GM18511 (cell line): ENCODE measurements at regions not wholly inside any gene's neighbourhood (a gene's known extent, or its start where the extent isn't known, plus 50 kb on each side); places are given as distances from the start of the nearest gene placed in this dataset.
"Not testable (repeated sequence)": the region's sequence is repeated elsewhere in the genome, so short reads cannot be mapped to it uniquely, and the experiment has no call there.

ENCODE experiments used
- ATAC-seq: cut with Tn5 transposase; IDR thresholded peaks from one replicate; pipeline ENCODE4 v1.9.1; 2021; ENCODE audit warnings: mild to moderate bottlenecking, moderate library complexity; ENCODE audit not compliant: unreplicated experiment

DNA sequence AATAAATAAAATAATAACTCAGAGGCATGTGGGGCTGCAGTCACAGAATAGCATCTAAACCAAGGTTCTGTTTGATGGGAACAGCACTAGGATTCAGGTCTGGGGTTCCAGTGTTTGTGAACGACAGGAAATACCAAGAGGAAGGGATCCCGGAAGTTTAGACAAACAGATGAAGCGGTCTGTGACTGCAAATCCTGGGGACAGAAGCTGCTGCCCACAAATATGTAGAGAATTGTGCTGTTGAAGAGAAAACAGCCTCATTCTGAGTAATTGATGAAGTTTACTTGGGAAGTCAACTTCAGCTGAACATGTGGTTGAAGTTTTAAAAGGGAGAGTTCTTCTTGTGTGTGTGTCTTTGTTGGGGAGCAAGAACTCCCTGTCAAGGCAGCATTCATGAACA lies 98.4 kb upstream of the TBX5 start:
- no peak for ATAC-seq

DNA sequence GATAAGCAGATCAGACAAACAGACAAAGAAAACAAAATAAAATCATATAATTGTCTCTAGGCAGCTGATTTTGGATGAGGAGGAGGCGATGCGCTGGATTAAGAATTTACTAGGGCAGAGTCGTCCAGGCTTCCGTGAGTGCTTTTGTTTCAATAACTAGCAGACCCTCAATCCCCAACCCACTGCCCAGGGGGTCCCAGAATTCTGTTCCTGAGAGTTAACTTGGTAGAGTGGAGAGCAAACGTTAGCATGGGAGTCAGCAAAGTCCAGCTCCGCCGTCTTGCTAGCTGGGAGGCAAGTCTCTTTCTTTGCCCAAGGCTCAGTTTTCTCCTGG lies 95.5 kb upstream of the TBX5 start:
- ATAC-seq, result no peak

DNA sequence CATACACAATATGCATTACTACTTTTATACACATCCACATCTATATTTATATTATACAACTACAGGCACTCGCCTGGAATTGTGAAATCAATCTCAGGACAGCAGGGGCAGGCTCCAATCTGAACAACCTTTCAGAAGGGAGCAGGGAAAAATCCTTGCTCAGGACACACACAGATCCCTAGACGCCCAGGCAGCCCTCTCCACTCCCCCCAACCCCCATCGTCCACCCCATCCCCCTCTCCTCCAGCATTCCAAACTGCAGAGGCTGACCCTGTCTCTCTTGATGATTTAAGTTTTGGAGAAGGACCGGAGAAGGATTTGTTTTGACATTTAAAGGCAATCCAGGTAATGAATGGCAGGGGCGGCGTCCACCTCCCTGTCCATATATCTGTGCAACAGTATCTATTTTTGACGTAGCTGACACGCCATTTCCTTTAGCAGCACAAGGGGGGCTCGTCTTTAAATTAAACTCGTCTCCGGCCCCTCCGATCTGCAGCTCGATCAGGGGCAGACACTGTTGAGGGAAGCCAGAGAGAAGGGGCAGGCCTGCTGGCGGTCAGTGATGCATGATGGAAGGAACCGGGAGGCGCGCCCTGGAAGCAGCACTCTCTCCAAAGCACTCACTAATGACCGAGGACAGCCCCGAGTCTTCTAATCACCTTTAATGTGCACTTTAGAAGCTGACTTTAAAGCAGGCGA lies 95.0 kb upstream of the TBX5 start:
- no peak for ATAC-seq

DNA sequence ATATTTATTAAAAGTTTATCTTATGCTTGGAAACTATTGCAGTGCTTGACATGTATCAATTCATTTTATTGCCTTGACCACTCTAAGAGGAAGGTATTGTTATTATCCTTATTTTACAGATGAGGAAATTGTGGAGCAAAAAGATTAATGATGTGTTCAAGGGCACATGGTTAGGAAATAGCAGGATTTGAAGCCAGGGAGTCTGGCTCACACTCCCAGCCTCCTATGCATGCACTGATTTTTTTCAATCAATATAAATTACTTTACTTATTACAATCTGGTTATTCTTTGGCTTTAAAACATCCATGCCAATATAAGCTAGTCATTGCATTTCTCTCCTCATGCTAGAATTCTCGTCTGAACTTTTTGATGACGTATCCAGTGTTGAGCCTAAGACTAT lies 94.2 kb upstream of the TBX5 start:
- no peak for ATAC-seq

DNA sequence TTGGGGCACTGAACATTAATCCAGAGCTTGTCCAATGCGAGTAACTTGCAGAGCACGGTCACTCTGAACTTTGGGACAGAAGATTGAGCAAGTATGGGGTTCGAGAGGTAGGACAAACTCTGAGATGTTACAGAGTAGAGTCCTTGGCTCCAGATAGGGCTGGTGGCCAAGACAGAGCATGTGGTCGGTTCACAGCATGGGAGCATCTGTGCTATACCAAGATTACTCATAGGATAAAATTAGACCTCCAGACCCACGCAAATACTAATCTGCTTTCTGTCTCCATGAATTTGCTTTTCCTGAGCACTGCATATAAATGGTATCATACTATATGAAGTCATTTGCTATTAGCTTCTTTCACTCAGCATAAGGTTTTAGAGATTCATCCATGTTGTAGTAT lies 93.4 kb upstream of the TBX5 start:
- ATAC-seq, result no peak

DNA sequence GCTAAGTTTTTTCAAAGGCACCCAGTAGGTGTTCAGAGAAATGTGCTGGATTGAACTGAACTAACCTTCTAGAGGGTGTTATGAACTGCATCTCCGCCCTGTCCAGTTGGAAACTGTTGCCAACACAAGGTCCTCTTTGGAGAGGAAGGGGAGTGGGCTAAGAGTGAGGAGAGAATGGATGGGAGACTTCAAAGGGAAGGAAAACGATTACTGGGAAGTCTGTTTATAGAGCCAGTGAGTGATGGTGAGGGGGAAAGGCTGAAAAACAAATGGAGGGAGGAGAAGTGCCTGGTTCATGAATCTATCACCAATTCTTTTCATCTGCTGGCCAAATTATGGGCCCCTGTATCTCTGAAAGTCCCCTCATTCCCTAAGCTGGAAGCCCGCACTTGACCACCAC lies 86.0 kb upstream of the TBX5 start:
- ATAC-seq, result no peak

DNA sequence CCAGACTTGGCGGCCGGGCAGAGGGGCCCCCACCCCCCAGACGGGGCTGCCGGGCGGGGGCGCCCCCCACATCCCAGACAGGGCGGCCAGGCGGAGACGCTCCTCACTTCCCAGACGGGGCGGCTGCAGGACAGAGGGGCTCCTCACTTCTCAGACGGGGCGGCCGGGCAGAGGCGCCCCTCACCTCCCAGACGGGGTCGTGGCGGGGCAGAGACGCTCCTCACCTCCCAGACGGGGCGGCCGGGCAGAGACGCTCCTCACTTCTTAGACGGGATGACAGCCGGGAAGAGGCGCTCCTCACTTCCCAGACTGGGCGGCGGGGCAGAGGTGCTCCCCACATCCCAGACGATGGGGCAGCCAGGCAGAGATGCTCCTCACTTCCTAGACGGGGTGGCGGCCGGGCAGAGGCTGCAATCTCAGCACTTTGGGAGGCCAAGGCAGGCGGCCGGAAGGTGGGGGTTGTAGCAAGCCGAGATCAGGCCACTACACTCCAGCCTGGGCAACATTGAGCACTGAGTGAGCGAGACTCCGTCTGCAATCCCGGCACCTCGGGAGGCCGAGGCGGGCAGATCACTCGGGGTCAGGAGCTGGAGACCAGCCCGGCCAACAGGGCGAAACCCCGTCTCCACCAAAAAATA lies 79.0 kb upstream of the TBX5 start:
- ATAC-seq, result not testable (repeated sequence)

DNA sequence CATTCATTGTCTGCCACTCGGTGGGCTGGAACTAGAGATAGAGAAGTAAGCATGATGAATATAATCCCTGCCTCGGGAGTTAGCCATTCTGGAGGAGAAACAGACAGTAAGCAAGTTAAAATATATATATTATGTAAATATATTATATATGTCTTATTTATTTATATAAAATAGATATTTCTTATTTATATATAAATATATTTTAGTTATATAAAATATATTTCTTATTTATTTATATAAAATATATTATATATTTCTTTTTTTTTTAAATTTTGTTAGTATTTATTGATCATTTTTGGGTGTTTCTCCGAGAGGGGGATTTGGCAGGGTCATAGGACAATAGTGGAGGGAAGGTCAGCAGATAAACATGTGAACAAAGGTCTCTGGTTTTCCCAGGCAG lies 78.1 kb upstream of the TBX5 start:
- ATAC-seq, result no peak

DNA sequence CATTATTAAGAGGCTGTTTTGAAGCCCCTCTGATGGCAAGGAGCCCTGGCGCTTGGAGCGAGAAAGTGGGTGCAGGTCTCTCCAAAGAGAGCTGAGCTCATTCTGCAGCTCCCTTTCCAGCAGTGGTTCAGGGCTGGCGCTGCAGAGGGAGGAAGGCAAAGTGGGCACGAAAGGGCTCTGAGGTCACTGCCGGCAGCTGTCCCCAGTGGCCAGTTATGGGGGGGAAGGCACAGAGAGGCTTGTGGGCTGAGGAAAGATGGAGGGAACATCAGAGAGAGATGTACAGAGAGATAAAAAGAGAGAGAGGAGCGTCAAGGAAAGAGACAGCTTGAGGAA lies 75.2 kb upstream of the TBX5 start:
- ATAC-seq, result no peak

DNA sequence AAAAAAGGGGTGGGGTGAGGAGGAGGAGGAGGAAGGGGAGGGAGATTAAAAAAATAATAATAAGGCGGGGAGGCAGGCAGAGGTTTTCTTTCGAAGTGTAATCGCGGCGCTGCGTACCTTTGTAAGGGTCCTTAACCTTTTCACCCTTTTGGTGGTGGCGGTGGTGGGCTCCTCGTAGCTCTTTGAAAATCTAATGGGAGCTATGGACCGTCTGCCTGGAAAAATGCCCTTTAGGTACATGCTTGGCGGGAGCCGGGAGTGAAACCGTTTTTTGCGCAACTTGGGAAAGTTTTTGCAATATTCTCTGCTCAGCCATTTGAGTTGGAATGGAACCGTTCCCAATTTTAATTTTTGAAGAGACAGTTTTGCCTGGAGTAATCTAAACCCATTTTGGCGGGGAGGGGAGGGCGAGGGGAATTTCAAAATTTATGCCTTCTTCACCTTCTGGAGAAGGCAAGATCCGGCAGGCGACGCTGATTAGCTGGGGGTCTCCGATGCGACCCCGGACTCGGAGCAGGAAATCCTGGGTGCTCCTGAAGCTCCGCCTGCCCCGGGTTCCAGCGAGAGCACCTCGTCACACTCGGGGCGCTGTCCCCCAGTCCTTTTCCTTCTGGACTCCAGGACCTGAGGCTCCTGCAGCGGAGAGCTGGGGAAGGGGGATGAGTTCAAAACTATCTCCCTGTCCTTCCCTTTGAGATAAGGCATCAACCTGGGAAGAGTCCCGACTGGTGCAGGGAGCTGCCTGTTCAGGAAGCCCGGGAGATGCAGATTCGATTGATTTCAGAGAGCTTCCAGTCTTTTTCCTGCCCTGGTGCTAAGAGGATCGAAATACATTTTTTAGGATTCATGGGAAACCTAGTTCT lies 74.6 kb upstream of the TBX5 start:
- no peak for ATAC-seq

DNA sequence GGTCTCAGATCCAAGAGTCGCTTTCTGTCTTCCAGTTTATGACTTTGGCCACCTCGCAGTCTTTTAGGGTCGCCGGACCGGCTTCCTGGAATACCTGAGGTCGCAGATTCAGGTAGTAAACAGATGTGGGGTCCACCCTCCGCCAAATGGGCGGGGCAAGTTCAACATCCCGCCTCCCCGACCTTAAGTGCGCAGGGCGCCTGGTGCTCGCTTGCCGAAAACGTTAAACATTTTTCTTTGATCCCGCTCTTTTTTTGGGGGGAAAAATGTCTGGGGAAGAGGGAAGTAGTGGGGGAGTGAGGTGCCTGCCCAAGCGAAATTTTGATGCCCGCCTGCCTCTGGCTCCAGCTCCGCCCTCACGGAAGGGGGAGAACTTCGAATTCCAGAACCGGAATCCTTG lies 73.9 kb upstream of the TBX5 start:
- no peak for ATAC-seq

DNA sequence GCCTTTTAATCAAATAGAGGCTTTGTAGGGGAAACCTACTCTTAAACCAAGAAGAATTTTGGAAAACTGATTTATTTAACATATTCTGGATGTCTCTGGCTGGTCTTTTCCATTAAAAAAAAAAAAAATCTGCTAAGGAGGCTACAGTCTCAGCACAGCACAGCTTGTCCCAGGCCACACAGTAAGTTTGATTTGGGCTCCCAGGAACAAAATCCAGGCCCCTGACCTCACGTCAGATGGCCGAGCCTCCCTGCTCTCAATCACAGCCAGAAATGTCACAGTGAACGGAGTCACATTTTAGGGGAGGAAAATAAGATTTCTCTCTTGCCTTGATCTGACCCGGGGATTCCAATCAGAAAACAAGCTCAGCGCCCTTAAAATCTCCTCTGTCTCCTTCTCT lies 72.9 kb upstream of the TBX5 start:
- ATAC-seq, result no peak

DNA sequence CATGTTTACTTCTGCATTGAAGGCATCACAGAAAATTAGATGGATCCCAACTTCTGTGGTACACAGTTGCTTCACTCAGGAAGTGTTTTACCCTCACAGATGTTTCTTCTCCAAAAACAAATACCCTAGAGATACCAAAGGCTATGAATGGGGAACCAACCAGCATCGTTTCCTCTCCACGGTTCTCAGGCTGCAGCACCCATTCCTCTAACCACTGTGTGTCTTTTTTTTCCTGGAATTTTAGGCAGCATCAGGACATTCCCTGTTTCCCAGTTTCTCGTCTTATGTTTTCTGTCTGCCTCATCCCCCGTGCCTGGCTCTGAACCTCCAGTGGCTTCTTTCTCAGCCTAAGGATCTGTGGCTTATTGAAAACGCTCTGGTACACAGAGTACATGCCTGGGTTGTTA lies 72.0 kb upstream of the TBX5 start:
- ATAC-seq, result no peak

DNA sequence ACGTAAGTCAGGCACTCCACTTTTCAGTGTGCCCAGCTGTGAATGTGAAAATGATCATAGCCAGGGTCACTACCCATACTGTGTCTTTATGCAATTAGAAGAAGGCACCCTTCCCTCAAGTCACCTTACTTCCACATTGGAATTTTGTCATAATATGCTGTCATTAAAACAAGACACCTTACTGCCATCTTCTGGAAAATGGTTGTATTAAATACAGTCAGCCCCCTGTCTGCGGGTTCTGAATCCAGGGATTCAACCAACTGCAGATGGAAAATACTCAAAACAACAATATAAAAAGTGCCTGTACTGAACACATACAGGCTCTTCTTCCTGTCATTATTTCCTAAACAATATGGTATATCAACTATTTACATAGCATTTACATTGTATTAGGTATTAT lies 70.2 kb upstream of the TBX5 start:
- no peak for ATAC-seq

DNA sequence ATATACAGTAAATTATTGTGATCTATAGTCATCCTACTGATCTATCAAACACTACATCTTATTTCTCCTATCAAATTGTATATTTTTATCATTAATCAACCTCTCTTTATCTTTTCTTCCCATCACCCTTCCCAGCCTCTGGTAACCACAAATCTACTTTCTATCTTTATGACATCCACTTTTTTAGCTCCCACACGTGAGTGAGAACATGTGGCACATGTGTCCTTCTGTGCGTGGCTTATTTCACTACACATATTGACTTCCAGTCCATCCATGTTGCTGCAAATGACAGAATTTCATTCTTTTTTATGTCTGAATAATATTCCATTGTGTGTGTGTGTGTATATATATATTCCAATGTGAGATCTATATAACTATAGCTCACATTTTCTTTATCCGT lies 67.8 kb upstream of the TBX5 start:
- ATAC-seq, result no peak

DNA sequence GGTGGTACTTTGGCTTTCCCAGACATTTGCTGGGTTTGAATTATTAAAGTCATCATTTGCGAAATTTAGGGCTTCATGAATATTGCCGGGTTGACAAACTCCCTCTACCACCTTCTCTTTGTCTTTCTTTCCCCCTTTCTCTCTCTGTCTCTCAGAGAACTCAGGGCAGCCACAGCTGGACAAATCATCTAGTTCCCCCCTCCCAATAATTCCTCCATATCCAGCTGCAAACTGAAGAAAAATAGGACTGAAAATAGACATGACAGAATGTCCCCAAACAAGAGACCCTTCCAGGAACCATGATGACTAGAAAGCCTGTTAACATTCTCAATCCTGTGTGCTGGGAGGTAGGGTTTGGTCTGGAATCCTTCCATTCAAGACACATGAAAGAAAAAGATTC lies 67.1 kb upstream of the TBX5 start:
- ATAC-seq, result no peak

DNA sequence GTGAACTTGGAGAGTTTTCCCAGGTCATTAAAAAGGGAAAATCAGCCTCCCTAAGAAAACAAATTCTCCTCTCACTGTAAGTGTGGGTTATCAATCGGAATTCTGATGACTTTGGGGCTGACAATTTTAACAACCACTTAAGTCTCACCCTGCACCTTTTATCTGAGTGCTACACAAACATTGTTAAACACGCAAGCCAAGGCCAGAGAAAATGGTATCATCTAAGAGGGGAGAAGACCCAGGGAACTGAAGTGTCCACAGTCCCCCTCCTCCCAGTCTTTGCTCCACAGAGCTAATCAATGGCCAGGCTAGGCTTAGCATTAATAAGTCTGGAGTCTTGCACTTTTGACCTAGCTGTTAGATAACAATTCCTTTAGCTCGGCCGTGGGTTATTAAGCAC lies 51.7 kb upstream of the TBX5 start:
- ATAC-seq, result no peak
